Prostate gland (tissue), 2 donors: ENCODE measurements at regions not wholly inside any gene's neighbourhood (a gene's known extent, or its start where the extent isn't known, plus 50 kb on each side); places are given as distances from the start of the nearest gene placed in this dataset.

Experiments used
- DNase-seq: peaks from one replicate; pipeline ENCODE4 v3.0.0-alpha.2; 2019; ENCODE audit warnings: low spot score
- H3K27ac ChIP-seq, 2 donors: fragments of 200-600 bp; sonication (generic); 2 replicates each; pipeline ENCODE4 v1.5.1; 2017 to 2019
- H3K27me3 ChIP-seq: fragments of 200-600 bp; sonication (generic); replicated peaks from 2 replicates; pipeline ENCODE4 v1.5.1; 2019; ENCODE audit not compliant: insufficient read depth
- H3K36me3 ChIP-seq, 2 donors: fragments of 200-600 bp; sonication (generic); 1 replicate in 1 of 2; 2 replicates in 1 of 2; pipeline versions ENCODE4 v1.5.1 to v1.8.1; 2017 to 2019
- H3K4me1 ChIP-seq: fragments of 200-600 bp; sonication (generic); replicated peaks from 2 replicates; pipeline ENCODE4 v1.5.1; 2019
- H3K4me3 ChIP-seq, 2 donors: fragments of 200-600 bp; sonication (generic); 2 replicates each; pipeline ENCODE4 v1.5.1; 2017 to 2019
- H3K9me3 ChIP-seq: fragments of 200-600 bp; sonication (generic); 2 replicates; pipeline ENCODE4 v1.5.1; 2017
- CTCF ChIP-seq, 4 experiments: fragments of 200-600 bp in 2 of 4; fragments of 450-650 bp in 2 of 4; sonication (generic) in 2 of 4; IDR thresholded peaks; 1 replicate in 3 of 4; 2 replicates in 1 of 4; pipeline ENCODE4 v1.5.1; 2016 to 2019; ENCODE audit warnings: antibody characterized with exemption in 4 of 4, mild to moderate bottlenecking in 2 of 4, moderate library complexity in 2 of 4
- POLR2A ChIP-seq: fragments of 450-650 bp; IDR thresholded peaks from one replicate; pipeline ENCODE4 v1.6.1; 2016; ENCODE audit warnings: antibody characterized with exemption, mild to moderate bottlenecking
- POLR2AphosphoS5 ChIP-seq: sonication (generic); formaldehyde crosslinking; IDR thresholded peaks from one replicate; pipeline ENCODE4 v1.6.1; 2017; ENCODE audit warnings: antibody characterized with exemption
- WGBS: methylation state at CpG from one replicate; pipeline ENCODE4 v1.1.5; 2018; 5-methylcytosine and 5-hydroxymethylcytosine counted together
- intact Hi-C: fragments of 100-400 bp; cut with DNase I; formaldehyde crosslinking; loops from one replicate; pipeline ENCODE4 v1.14.2; 2022

GRCh38 chr12:124377981-124378509 is 83.2 kb downstream of the RFLNA start:
- Histone ChIP-seq H3K27ac (no peak overlapping the region), H3K4me1 (peaks cover 36% of the 10 kb centered on the region), H3K36me3 (peaks cover 5 to 6% of the 10 kb centered on the region in 2 donors), H3K4me3 (no peak overlapping the region), H3K9me3 (no peaks in the 10 kb centered on the region), H3K27me3 (no peaks in the 10 kb centered on the region)
- TF ChIP-seq POLR2A = no peak
- no peak for TF ChIP-seq POLR2AphosphoS5
- no peak for TF ChIP-seq CTCF (IDR thresholded peaks at IDR 0.05)
- no peak for DNase-seq
- 92% methylated on average over 26 of the region's 26 CpGs for WGBS
- intact Hi-C loops = no loop called here

DNA sequence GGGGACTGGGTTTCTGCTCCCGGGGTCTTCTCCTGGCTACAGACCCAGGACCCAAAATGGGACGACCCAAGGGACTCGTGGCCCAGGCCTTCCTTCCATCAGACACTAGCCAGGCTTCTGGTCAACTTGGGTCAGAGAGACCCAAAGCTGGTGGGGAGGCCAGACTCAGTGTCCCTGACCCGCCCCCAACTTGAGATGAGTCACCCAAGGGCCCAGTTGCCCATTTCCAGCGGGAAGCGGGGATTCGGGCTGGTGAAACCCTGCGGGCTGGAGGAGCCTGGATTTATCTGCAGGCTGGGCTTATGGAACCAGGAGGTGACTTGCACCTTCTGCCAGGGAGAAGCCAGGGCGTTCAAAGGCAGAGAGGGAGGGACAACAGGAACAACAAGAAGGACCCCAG is 81.5 kb downstream of the RFLNA start:
- H3K4me1 ChIP-seq = peaks cover 22% of the 10 kb centered on the region
- no peak for TF ChIP-seq POLR2AphosphoS5
- TF ChIP-seq POLR2A = no peak
- no peak for TF ChIP-seq CTCF (IDR thresholded peaks at IDR 0.05)
- H3K9me3 ChIP-seq = no peaks in the 10 kb centered on the region
- 83% methylated on average over 9 of the region's 9 CpGs for WGBS
- H3K27ac ChIP-seq = no peak overlapping the region
- H3K36me3 ChIP-seq = peaks cover 6 to 18% of the 10 kb centered on the region in 2 donors
- H3K27me3 ChIP-seq = no peaks in the 10 kb centered on the region
- intact Hi-C loops = no loop called here
- DNase-seq = no peak
- H3K4me3 ChIP-seq = no peak overlapping the region

DNA sequence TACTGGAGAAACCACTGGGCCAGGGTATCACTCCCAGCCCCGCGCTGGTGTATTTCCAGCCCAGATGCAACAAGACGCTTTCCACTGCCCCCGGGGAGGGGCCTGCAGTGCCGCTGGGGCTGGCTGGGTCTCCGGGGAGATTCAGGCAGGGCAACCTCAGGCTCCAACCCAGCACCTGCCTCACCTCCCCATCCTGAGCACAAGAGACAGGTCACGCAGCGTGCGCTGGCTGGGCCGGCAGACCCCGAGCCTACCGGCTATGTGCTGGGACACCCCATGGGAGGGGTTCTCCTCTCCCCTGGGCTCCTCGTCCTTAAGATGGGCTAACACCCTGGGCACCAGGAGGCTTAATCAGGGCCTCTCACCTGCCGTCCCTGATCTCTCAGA is 80.9 kb downstream of the RFLNA start:
- H3K27me3 ChIP-seq = no peaks in the 10 kb centered on the region
- TF ChIP-seq POLR2A (no peak), CTCF (IDR thresholded peaks at IDR 0.05) (no peak), POLR2AphosphoS5 (no peak)
- H3K9me3 ChIP-seq = no peaks in the 10 kb centered on the region
- H3K4me1 ChIP-seq = peaks cover 17% of the 10 kb centered on the region
- no peak overlapping the region for H3K27ac ChIP-seq
- intact Hi-C loops = no loop called here
- 86% methylated on average over 9 of the region's 14 CpGs for WGBS
- DNase-seq = no peak
- no peak overlapping the region for H3K4me3 ChIP-seq
- peaks cover 6 to 20% of the 10 kb centered on the region in 2 donors for H3K36me3 ChIP-seq

- intact Hi-C loops = no loop called here
- peaks cover 15% of the 10 kb centered on the region for H3K4me1 ChIP-seq
- no peak for TF ChIP-seq CTCF (IDR thresholded peaks at IDR 0.05)
- no peak for TF ChIP-seq POLR2A
- no peak for TF ChIP-seq POLR2AphosphoS5
- 89% methylated on average over 11 of the region's 11 CpGs for WGBS
- no peak for DNase-seq
- H3K4me3 ChIP-seq = no peak overlapping the region
- no peak overlapping the region for H3K27ac ChIP-seq
- H3K9me3 ChIP-seq = no peaks in the 10 kb centered on the region
- H3K27me3 ChIP-seq = no peaks in the 10 kb centered on the region
- peaks cover 6 to 20% of the 10 kb centered on the region in 2 donors for H3K36me3 ChIP-seq
Observed at GRCh38 chr12:124375141-124375788, 80.4 kb downstream of the RFLNA start.

GRCh38 chr12:124374567-124374966 is 79.7 kb downstream of the RFLNA start:
- 89% methylated on average over 5 of the region's 5 CpGs for WGBS
- intact Hi-C loops = no loop called here
- no peaks in the 10 kb centered on the region for H3K9me3 ChIP-seq
- no peak overlapping the region for H3K27ac ChIP-seq
- no peak overlapping the region for H3K4me3 ChIP-seq
- H3K36me3 ChIP-seq = peaks cover 6 to 20% of the 10 kb centered on the region in 2 donors
- H3K4me1 ChIP-seq = peaks cover 15% of the 10 kb centered on the region
- TF ChIP-seq POLR2A (no peak), POLR2AphosphoS5 (no peak), CTCF (IDR thresholded peaks at IDR 0.05) (no peak)
- DNase-seq = no peak
- no peaks in the 10 kb centered on the region for H3K27me3 ChIP-seq
